Adrenal gland (tissue), 9 donors: ENCODE measurements at regions not wholly inside any gene's neighbourhood (a gene's known extent, or its start where the extent isn't known, plus 50 kb on each side); places are given as distances from the start of the nearest gene placed in this dataset.

Experiments
- DNase-seq, 7 donors: peaks; one replicate each; pipeline ENCODE4 v3.0.0-alpha.2; 2019 to 2020
- H3K27ac ChIP-seq, 5 donors: fragments of 200-600 bp; sonication (generic) in 4 of 5; 1 replicate in 3 of 5; 2 replicates in 2 of 5; pipeline versions ENCODE4 v1.5.1 to v1.8.0; 2016 to 2020; ENCODE audit warnings: mild to moderate bottlenecking in 1 of 5
- H3K27me3 ChIP-seq: fragments of 200-600 bp; 2 replicates; pipeline ENCODE4 v1.8.0; 2021
- H3K36me3 ChIP-seq, 2 donors: fragments of 200-600 bp; replicated peaks in 1 of 2; 1 replicate in 1 of 2; 2 replicates in 1 of 2; pipeline versions ENCODE4 v1.5.1 to v1.8.0; 2018 to 2022
- H3K4me1 ChIP-seq, 2 donors: fragments of 200-600 bp; replicated peaks in 1 of 2; 1 replicate in 1 of 2; 2 replicates in 1 of 2; pipeline versions ENCODE4 v1.5.1 to v1.8.0; 2018 to 2021
- H3K4me3 ChIP-seq, 4 donors: fragments of 200-600 bp; sonication (generic) in 3 of 4; one replicate each; pipeline ENCODE4 v1.5.1; 2016 to 2018
- H3K9me3 ChIP-seq, 3 donors: fragments of 200-600 bp; sonication (generic) in 1 of 3; replicated peaks in 1 of 3; 1 replicate in 2 of 3; 2 replicates in 1 of 3; pipeline versions ENCODE4 v1.5.1 to v1.8.0; 2016 to 2021
- CTCF ChIP-seq, 6 experiments: fragments of 450-650 bp in 4 of 6; fragments of 200-600 bp in 2 of 6; sonication (generic) in 1 of 6; IDR thresholded peaks; 1 replicate in 5 of 6; 2 replicates in 1 of 6; pipeline versions ENCODE4 v1.5.1 to v1.8.0; 2016 to 2021; ENCODE audit warnings: antibody characterized with exemption in 6 of 6, mild to moderate bottlenecking in 2 of 6, moderate library complexity in 1 of 6
- POLR2A ChIP-seq, 2 donors: fragments of 450-650 bp; IDR thresholded peaks; one replicate each; pipeline ENCODE4 v1.6.1; 2017; ENCODE audit warnings: antibody characterized with exemption in 2 of 2, mild to moderate bottlenecking in 2 of 2, moderate library complexity in 1 of 2
- WGBS, 4 donors: extraction: QIAGEN DNeasy Blood & Tissue Kit in 2 of 4; methylation state at CpG; one replicate each; pipeline versions ENCODE4 v1.1.5 to v1.1.7; 2013 to 2017; 5-methylcytosine and 5-hydroxymethylcytosine counted together
- intact Hi-C, 2 donors: fragments of 100-400 bp; cut with DNase I; formaldehyde crosslinking; loops; one replicate each; pipeline versions ENCODE4 v1.14.1 to v1.15.0; 2022 to 2023
- donor health status: healthy with polysubstance abuse.
- donor health status: Bipolar disorder and iron deficiency.
- donor health status: DM: yes; HTN: yes; CAD: no.
- donor health status: DM: no; HTN: no; CAD: no.
- donor health status: DM: no; HTN: no; CAD: no.

- no peak for TF ChIP-seq CTCF (IDR thresholded peaks at IDR 0.05)
- no peak for TF ChIP-seq POLR2A (IDR thresholded peaks at IDR 0.05)
- Histone ChIP-seq H3K9me3 (no peaks in the 10 kb centered on the region), H3K27ac (no peak overlapping the region), H3K27me3 (no peaks in the 10 kb centered on the region), H3K4me1 (no peaks in the 10 kb centered on the region), H3K36me3 (no peaks in the 10 kb centered on the region), H3K4me3 (no peak overlapping the region)
- intact Hi-C loops, result no loop called here
- DNase-seq, result no peak
Measured at GRCh38 chr4:147029296-147029695, 83.6 kb upstream of the TTC29 start.

GRCh38 chr4:147034372-147034771 is 88.7 kb upstream of the TTC29 start:
- Histone ChIP-seq H3K4me1 (no peaks in the 10 kb centered on the region), H3K9me3 (no peaks in the 10 kb centered on the region), H3K4me3 (no peak overlapping the region), H3K27ac (no peak overlapping the region), H3K27me3 (peaks cover 3% of the 10 kb centered on the region), H3K36me3 (no peaks in the 10 kb centered on the region)
- intact Hi-C loops, result no loop called here
- TF ChIP-seq CTCF (IDR thresholded peaks at IDR 0.05), result no peak
- TF ChIP-seq POLR2A (IDR thresholded peaks at IDR 0.05), result no peak
- no peak for DNase-seq
- WGBS, 4 donors, result 25 to 58% (median 46%) methylated on average over 1 of the region's 1 CpG

GRCh38 chr4:147037069-147037468 is 91.4 kb upstream of the TTC29 start:
- Histone ChIP-seq H3K4me1 (no peaks in the 10 kb centered on the region), H3K9me3 (no peaks in the 10 kb centered on the region), H3K27me3 (peaks cover 7% of the 10 kb centered on the region), H3K4me3 (no peak overlapping the region), H3K36me3 (no peaks in the 10 kb centered on the region), H3K27ac (no peak overlapping the region)
- TF ChIP-seq CTCF (IDR thresholded peaks at IDR 0.05) (no peak), POLR2A (IDR thresholded peaks at IDR 0.05) (no peak)
- intact Hi-C loops, result no loop called here
- no peak for DNase-seq
- 76 to 84% (median 82%) methylated on average over 4 of the region's 4 CpGs for WGBS, 4 donors

- peaks cover 7% of the 10 kb centered on the region for H3K27me3 ChIP-seq
- DNase-seq, result no peak
- 51 to 68% (median 62%) methylated on average over 7 to 8 of the region's 8 CpGs for WGBS, 4 donors
- H3K4me3 ChIP-seq, result no peak overlapping the region
- intact Hi-C loops, result no loop called here
- TF ChIP-seq POLR2A (IDR thresholded peaks at IDR 0.05) (no peak), CTCF (IDR thresholded peaks at IDR 0.05) (no peak)
- H3K36me3 ChIP-seq, result no peaks in the 10 kb centered on the region
- no peaks in the 10 kb centered on the region for H3K4me1 ChIP-seq
- H3K27ac ChIP-seq, result no peak overlapping the region
- no peaks in the 10 kb centered on the region for H3K9me3 ChIP-seq
Measured at GRCh38 chr4:147039976-147040575, 94.4 kb upstream of the TTC29 start.
